ENCODE measurements at regions not wholly inside any gene's neighbourhood (a gene's known extent, or its start where the extent isn't known, plus 50 kb on each side); places are given as distances from the start of the nearest gene placed in this dataset.
"Not testable (repeated sequence)": the region's sequence is repeated elsewhere in the genome, so short reads cannot be mapped to it uniquely, and the experiment has no call there.

- not testable (repeated sequence) for DNase-seq (ENCODE audit: low spot score)
Measured at GRCh38 chr1:206256935-206257334, 53.6 kb downstream of the SRGAP2 start.

- not testable (repeated sequence) for DNase-seq (ENCODE audit: low spot score)
Measured at GRCh38 chr1:206261473-206261872, 58.1 kb downstream of the SRGAP2 start.

- not testable (repeated sequence) for DNase-seq (ENCODE audit: low spot score)
Measured at GRCh38 chr1:206262424-206262823, 59.1 kb downstream of the SRGAP2 start.

- DNase-seq (ENCODE audit: low spot score) = not testable (repeated sequence)
Measured at GRCh38 chr1:206264916-206265315, 61.6 kb downstream of the SRGAP2 start.

GRCh38 chr1:206271153-206271552, 67.8 kb downstream of the SRGAP2 start:
- DNase-seq (ENCODE audit: low spot score) = not testable (repeated sequence)

- not testable (repeated sequence) for DNase-seq (ENCODE audit: low spot score)
Measured at GRCh38 chr1:206273104-206273503, 69.8 kb downstream of the SRGAP2 start.

- DNase-seq (ENCODE audit: low spot score) = not testable (repeated sequence)
Measured at GRCh38 chr1:206276143-206276542, 72.8 kb downstream of the SRGAP2 start.

GRCh38 chr1:206278683-206279082, 75.3 kb downstream of the SRGAP2 start:
- not testable (repeated sequence) for DNase-seq (ENCODE audit: low spot score)

GRCh38 chr1:206280683-206281082, 77.3 kb downstream of the SRGAP2 start:
- not testable (repeated sequence) for DNase-seq (ENCODE audit: low spot score)

GRCh38 chr1:206281912-206282654, 78.7 kb downstream of the SRGAP2 start:
- not testable (repeated sequence) for DNase-seq (ENCODE audit: low spot score)

GRCh38 chr1:206285024-206285960, 82.0 kb downstream of the SRGAP2 start:
- not testable (repeated sequence) for DNase-seq (ENCODE audit: low spot score)

- not testable (repeated sequence) for DNase-seq (ENCODE audit: low spot score)
Measured at GRCh38 chr1:206287759-206288158, 84.4 kb downstream of the SRGAP2 start.

- DNase-seq (ENCODE audit: low spot score) = not testable (repeated sequence)
Measured at GRCh38 chr1:206288453-206288852, 85.1 kb downstream of the SRGAP2 start.

- not testable (repeated sequence) for DNase-seq (ENCODE audit: low spot score)
Measured at GRCh38 chr1:206297145-206298031, 94.0 kb downstream of the SRGAP2 start.

- DNase-seq (ENCODE audit: low spot score) = not testable (repeated sequence)
Measured at GRCh38 chr1:206298032-206298392, 94.7 kb downstream of the SRGAP2 start.

GRCh38 chr1:206299181-206299791, 95.9 kb downstream of the SRGAP2 start:
- DNase-seq (ENCODE audit: low spot score) = not testable (repeated sequence)

GRCh38 chr1:206299942-206300341, 96.6 kb downstream of the SRGAP2 start:
- not testable (repeated sequence) for DNase-seq (ENCODE audit: low spot score)

GRCh38 chr1:206302056-206302455, 98.7 kb downstream of the SRGAP2 start:
- not testable (repeated sequence) for DNase-seq (ENCODE audit: low spot score)

GRCh38 chr1:206307442-206307841, 104.1 kb downstream of the SRGAP2 start:
- DNase-seq (ENCODE audit: low spot score) = not testable (repeated sequence)

- DNase-seq (ENCODE audit: low spot score) = not testable (repeated sequence)
Measured at GRCh38 chr1:206310948-206311347, 107.6 kb downstream of the SRGAP2 start.

Measured in GM20000 (cell line).